Breast epithelium (tissue), 3 donors: ENCODE measurements at regions not wholly inside any gene's neighbourhood (a gene's known extent, or its start where the extent isn't known, plus 50 kb on each side); places are given as distances from the start of the nearest gene placed in this dataset.

Source experiments
- POLR2AphosphoS5 ChIP-seq, 3 donors: sonication (generic); formaldehyde crosslinking; IDR thresholded peaks; one replicate each; pipeline ENCODE4 v1.6.1; 2017; ENCODE audit warnings: antibody characterized with exemption in 3 of 3
- TF ChIP-seq, protein P1 (sequence below), 3 donors: fragments of 450-650 bp; IDR thresholded peaks; one replicate each; pipeline ENCODE4 v1.5.1; 2016 to 2017; ENCODE audit warnings: antibody characterized with exemption in 3 of 3, mild to moderate bottlenecking in 3 of 3, moderate library complexity in 3 of 3

DNA sequence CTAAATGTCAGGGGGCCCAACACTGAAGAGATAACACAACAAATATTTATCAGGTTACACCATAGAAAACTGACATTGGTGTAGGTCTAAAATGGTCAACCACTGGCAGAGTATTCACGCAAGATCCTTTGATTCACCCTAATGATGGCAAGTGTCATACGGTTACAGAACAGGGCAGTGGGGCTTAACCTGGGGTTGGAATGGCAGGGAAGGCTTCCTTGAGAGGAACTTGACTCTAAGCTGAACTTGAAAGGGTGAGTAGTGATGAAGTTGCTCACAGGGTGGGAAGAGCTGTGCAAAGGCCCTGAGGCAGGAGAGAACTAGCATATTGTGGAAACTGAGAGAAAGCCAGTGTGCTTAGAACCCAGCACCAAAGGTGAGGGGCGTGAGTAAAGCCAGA is 97.1 kb upstream of the MVB12B start:
- TF ChIP-seq, protein P1, sequence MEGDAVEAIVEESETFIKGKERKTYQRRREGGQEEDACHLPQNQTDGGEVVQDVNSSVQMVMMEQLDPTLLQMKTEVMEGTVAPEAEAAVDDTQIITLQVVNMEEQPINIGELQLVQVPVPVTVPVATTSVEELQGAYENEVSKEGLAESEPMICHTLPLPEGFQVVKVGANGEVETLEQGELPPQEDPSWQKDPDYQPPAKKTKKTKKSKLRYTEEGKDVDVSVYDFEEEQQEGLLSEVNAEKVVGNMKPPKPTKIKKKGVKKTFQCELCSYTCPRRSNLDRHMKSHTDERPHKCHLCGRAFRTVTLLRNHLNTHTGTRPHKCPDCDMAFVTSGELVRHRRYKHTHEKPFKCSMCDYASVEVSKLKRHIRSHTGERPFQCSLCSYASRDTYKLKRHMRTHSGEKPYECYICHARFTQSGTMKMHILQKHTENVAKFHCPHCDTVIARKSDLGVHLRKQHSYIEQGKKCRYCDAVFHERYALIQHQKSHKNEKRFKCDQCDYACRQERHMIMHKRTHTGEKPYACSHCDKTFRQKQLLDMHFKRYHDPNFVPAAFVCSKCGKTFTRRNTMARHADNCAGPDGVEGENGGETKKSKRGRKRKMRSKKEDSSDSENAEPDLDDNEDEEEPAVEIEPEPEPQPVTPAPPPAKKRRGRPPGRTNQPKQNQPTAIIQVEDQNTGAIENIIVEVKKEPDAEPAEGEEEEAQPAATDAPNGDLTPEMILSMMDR (IDR thresholded peaks at IDR 0.05), result no peak
- no peak for TF ChIP-seq POLR2AphosphoS5 (IDR thresholded peaks at IDR 0.05)
